ENCODE measurements at regions not wholly inside any gene's neighbourhood (a gene's known extent, or its start where the extent isn't known, plus 50 kb on each side); places are given as distances from the start of the nearest gene placed in this dataset.

- H3K9me3 ChIP-seq (replicated peaks; ENCODE audit: low read length), result no peaks in the 10 kb centered on the region
- H3K4me2 ChIP-seq (ENCODE audit: low read length), result no peak overlapping the region
- H3K4me3 ChIP-seq (ENCODE audit: low read length), result no peak overlapping the region
These were observed 88.8 kb upstream of the PCDH18 start for GRCh38 chr4:137621056-137621455.

GRCh38 chr4:137614491-137614890 lies 82.2 kb upstream of the PCDH18 start:
- no peak overlapping the region for H3K4me3 ChIP-seq (ENCODE audit: low read length)
- H3K27me3 ChIP-seq (ENCODE audit: control insufficient read depth, insufficient read depth, low read length), result no peaks in the 10 kb centered on the region
- no peaks in the 10 kb centered on the region for H3K36me3 ChIP-seq (ENCODE audit: insufficient read depth, low read length)
- H3K9me3 ChIP-seq (replicated peaks; ENCODE audit: low read length), result no peaks in the 10 kb centered on the region
- H3K4me1 ChIP-seq (ENCODE audit: control insufficient read depth, insufficient read depth, low read length), result no peaks in the 10 kb centered on the region
- no peak overlapping the region for H3K9ac ChIP-seq (ENCODE audit: low read depth, low read length)
- no peak overlapping the region for H3K4me2 ChIP-seq (ENCODE audit: low read length)

More at GRCh38 chr4:137621056-137621455, 88.8 kb upstream of the PCDH18 start:
- Histone ChIP-seq H3K9ac (ENCODE audit: low read depth, low read length) (no peak overlapping the region), H3K36me3 (ENCODE audit: insufficient read depth, low read length) (no peaks in the 10 kb centered on the region), H3K27me3 (ENCODE audit: control insufficient read depth, insufficient read depth, low read length) (no peaks in the 10 kb centered on the region), H3K4me1 (ENCODE audit: control insufficient read depth, insufficient read depth, low read length) (no peaks in the 10 kb centered on the region)

GRCh38 chr4:137611998-137612700 lies 79.9 kb upstream of the PCDH18 start:
- Histone ChIP-seq H3K36me3 (ENCODE audit: insufficient read depth, low read length) (no peaks in the 10 kb centered on the region), H3K4me3 (ENCODE audit: low read length) (no peak overlapping the region), H3K4me2 (ENCODE audit: low read length) (no peak overlapping the region), H3K4me1 (ENCODE audit: control insufficient read depth, insufficient read depth, low read length) (no peaks in the 10 kb centered on the region), H3K27me3 (ENCODE audit: control insufficient read depth, insufficient read depth, low read length) (no peaks in the 10 kb centered on the region), H3K9me3 (replicated peaks; ENCODE audit: low read length) (no peaks in the 10 kb centered on the region), H3K9ac (ENCODE audit: low read depth, low read length) (no peak overlapping the region)

- Histone ChIP-seq H3K9ac (ENCODE audit: low read depth, low read length) (no peak overlapping the region), H3K36me3 (ENCODE audit: insufficient read depth, low read length) (no peaks in the 10 kb centered on the region), H3K9me3 (replicated peaks; ENCODE audit: low read length) (no peaks in the 10 kb centered on the region), H3K4me1 (ENCODE audit: control insufficient read depth, insufficient read depth, low read length) (no peaks in the 10 kb centered on the region), H3K4me2 (ENCODE audit: low read length) (no peak overlapping the region), H3K4me3 (ENCODE audit: low read length) (no peak overlapping the region), H3K27me3 (ENCODE audit: control insufficient read depth, insufficient read depth, low read length) (no peaks in the 10 kb centered on the region)
These were observed 78.7 kb upstream of the PCDH18 start for GRCh38 chr4:137610960-137611359.

- Histone ChIP-seq H3K9ac (ENCODE audit: low read depth, low read length) (no peak overlapping the region), H3K27me3 (ENCODE audit: control insufficient read depth, insufficient read depth, low read length) (no peaks in the 10 kb centered on the region), H3K9me3 (replicated peaks; ENCODE audit: low read length) (no peaks in the 10 kb centered on the region), H3K4me1 (ENCODE audit: control insufficient read depth, insufficient read depth, low read length) (no peaks in the 10 kb centered on the region), H3K4me2 (ENCODE audit: low read length) (no peak overlapping the region), H3K36me3 (ENCODE audit: insufficient read depth, low read length) (no peaks in the 10 kb centered on the region), H3K4me3 (ENCODE audit: low read length) (no peak overlapping the region)
These were observed 77.6 kb upstream of the PCDH18 start for GRCh38 chr4:137609718-137610430.

- no peaks in the 10 kb centered on the region for H3K9me3 ChIP-seq (replicated peaks; ENCODE audit: low read length)
These were observed 75.8 kb upstream of the PCDH18 start for GRCh38 chr4:137608085-137608484.

GRCh38 chr4:137602436-137602835 lies 70.1 kb upstream of the PCDH18 start:
- Histone ChIP-seq H3K9me3 (replicated peaks; ENCODE audit: low read length) (no peaks in the 10 kb centered on the region), H3K36me3 (ENCODE audit: insufficient read depth, low read length) (no peaks in the 10 kb centered on the region), H3K9ac (ENCODE audit: low read depth, low read length) (no peak overlapping the region), H3K4me1 (ENCODE audit: control insufficient read depth, insufficient read depth, low read length) (no peaks in the 10 kb centered on the region), H3K4me2 (ENCODE audit: low read length) (no peak overlapping the region), H3K27me3 (ENCODE audit: control insufficient read depth, insufficient read depth, low read length) (no peaks in the 10 kb centered on the region), H3K4me3 (ENCODE audit: low read length) (no peak overlapping the region)

More at GRCh38 chr4:137608085-137608484, 75.8 kb upstream of the PCDH18 start:
- H3K27me3 ChIP-seq (ENCODE audit: control insufficient read depth, insufficient read depth, low read length), result no peaks in the 10 kb centered on the region
- H3K9ac ChIP-seq (ENCODE audit: low read depth, low read length), result no peak overlapping the region
- no peaks in the 10 kb centered on the region for H3K4me1 ChIP-seq (ENCODE audit: control insufficient read depth, insufficient read depth, low read length)
- H3K36me3 ChIP-seq (ENCODE audit: insufficient read depth, low read length), result no peaks in the 10 kb centered on the region
- no peak overlapping the region for H3K4me3 ChIP-seq (ENCODE audit: low read length)
- H3K4me2 ChIP-seq (ENCODE audit: low read length), result no peak overlapping the region

GRCh38 chr4:137601934-137602333 lies 69.6 kb upstream of the PCDH18 start:
- no peaks in the 10 kb centered on the region for H3K36me3 ChIP-seq (ENCODE audit: insufficient read depth, low read length)
- H3K9ac ChIP-seq (ENCODE audit: low read depth, low read length), result no peak overlapping the region
- H3K27me3 ChIP-seq (ENCODE audit: control insufficient read depth, insufficient read depth, low read length), result no peaks in the 10 kb centered on the region
- H3K4me3 ChIP-seq (ENCODE audit: low read length), result no peak overlapping the region
- H3K4me1 ChIP-seq (ENCODE audit: control insufficient read depth, insufficient read depth, low read length), result no peaks in the 10 kb centered on the region
- no peaks in the 10 kb centered on the region for H3K9me3 ChIP-seq (replicated peaks; ENCODE audit: low read length)
- H3K4me2 ChIP-seq (ENCODE audit: low read length), result no peak overlapping the region

- Histone ChIP-seq H3K4me1 (ENCODE audit: control insufficient read depth, insufficient read depth, low read length) (no peaks in the 10 kb centered on the region), H3K9me3 (replicated peaks; ENCODE audit: low read length) (no peaks in the 10 kb centered on the region), H3K27me3 (ENCODE audit: control insufficient read depth, insufficient read depth, low read length) (no peaks in the 10 kb centered on the region), H3K36me3 (ENCODE audit: insufficient read depth, low read length) (no peaks in the 10 kb centered on the region), H3K4me2 (ENCODE audit: low read length) (no peak overlapping the region), H3K9ac (ENCODE audit: low read depth, low read length) (no peak overlapping the region), H3K4me3 (ENCODE audit: low read length) (no peak overlapping the region)
These were observed 67.4 kb upstream of the PCDH18 start for GRCh38 chr4:137599734-137600133.

GRCh38 chr4:137597752-137598430 lies 65.6 kb upstream of the PCDH18 start:
- Histone ChIP-seq H3K36me3 (ENCODE audit: insufficient read depth, low read length) (no peaks in the 10 kb centered on the region), H3K4me2 (ENCODE audit: low read length) (no peak overlapping the region), H3K4me3 (ENCODE audit: low read length) (no peak overlapping the region), H3K27me3 (ENCODE audit: control insufficient read depth, insufficient read depth, low read length) (no peaks in the 10 kb centered on the region), H3K9me3 (replicated peaks; ENCODE audit: low read length) (no peaks in the 10 kb centered on the region), H3K9ac (ENCODE audit: low read depth, low read length) (no peak overlapping the region), H3K4me1 (ENCODE audit: control insufficient read depth, insufficient read depth, low read length) (no peaks in the 10 kb centered on the region)

GRCh38 chr4:137587796-137588195 lies 55.5 kb upstream of the PCDH18 start:
- Histone ChIP-seq H3K4me2 (ENCODE audit: low read length) (no peak overlapping the region), H3K9ac (ENCODE audit: low read depth, low read length) (no peak overlapping the region), H3K36me3 (ENCODE audit: insufficient read depth, low read length) (no peaks in the 10 kb centered on the region), H3K9me3 (replicated peaks; ENCODE audit: low read length) (no peaks in the 10 kb centered on the region), H3K27me3 (ENCODE audit: control insufficient read depth, insufficient read depth, low read length) (no peaks in the 10 kb centered on the region), H3K4me3 (ENCODE audit: low read length) (no peak overlapping the region), H3K4me1 (ENCODE audit: control insufficient read depth, insufficient read depth, low read length) (no peaks in the 10 kb centered on the region)
